ENCODE measurements at regions not wholly inside any gene's neighbourhood (a gene's known extent, or its start where the extent isn't known, plus 50 kb on each side); places are given as distances from the start of the nearest gene placed in this dataset.

DNA sequence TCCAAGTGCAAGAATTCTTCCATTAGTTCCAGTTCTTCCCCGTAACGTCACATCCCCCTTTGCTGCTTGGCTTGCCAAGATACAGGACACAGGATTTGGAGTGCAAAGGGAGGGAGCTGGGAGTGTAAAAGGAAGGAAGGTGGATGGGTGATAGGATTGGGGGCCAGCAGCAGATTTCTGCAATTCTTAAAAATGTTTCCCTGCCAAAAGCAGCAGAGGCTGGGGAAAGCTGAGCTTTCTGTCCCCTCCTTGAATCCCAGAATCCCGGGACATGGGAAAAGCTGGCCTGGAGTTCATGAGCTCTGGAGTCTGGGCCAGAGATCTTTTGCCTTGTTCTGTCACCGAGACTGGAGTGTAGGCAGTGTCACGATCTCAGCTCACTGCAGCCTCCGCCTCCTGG, 60.0 kb upstream of the EPB41L1 start:
- peak overlapping the region; percentile 76 to 82 for H3K4me3 ChIP-seq
- TF ChIP-seq, protein P1, sequence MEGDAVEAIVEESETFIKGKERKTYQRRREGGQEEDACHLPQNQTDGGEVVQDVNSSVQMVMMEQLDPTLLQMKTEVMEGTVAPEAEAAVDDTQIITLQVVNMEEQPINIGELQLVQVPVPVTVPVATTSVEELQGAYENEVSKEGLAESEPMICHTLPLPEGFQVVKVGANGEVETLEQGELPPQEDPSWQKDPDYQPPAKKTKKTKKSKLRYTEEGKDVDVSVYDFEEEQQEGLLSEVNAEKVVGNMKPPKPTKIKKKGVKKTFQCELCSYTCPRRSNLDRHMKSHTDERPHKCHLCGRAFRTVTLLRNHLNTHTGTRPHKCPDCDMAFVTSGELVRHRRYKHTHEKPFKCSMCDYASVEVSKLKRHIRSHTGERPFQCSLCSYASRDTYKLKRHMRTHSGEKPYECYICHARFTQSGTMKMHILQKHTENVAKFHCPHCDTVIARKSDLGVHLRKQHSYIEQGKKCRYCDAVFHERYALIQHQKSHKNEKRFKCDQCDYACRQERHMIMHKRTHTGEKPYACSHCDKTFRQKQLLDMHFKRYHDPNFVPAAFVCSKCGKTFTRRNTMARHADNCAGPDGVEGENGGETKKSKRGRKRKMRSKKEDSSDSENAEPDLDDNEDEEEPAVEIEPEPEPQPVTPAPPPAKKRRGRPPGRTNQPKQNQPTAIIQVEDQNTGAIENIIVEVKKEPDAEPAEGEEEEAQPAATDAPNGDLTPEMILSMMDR (IDR thresholded peaks at IDR 0.05), result no peak
- peaks cover 5 to 24% of the 10 kb centered on the region in 2 donors for H3K4me1 ChIP-seq
- no peak for DNase-seq (ENCODE audit: low spot score in 2 of 2)
- no peaks in the 10 kb centered on the region for H3K36me3 ChIP-seq
- intact Hi-C loops (cut with DNase I), result no loop called here
- peak overlapping the region; percentile 53 to 75 for H3K27ac ChIP-seq
- no peaks in the 10 kb centered on the region for H3K27me3 ChIP-seq
- H3K9me3 ChIP-seq, result no peaks in the 10 kb centered on the region

DNA sequence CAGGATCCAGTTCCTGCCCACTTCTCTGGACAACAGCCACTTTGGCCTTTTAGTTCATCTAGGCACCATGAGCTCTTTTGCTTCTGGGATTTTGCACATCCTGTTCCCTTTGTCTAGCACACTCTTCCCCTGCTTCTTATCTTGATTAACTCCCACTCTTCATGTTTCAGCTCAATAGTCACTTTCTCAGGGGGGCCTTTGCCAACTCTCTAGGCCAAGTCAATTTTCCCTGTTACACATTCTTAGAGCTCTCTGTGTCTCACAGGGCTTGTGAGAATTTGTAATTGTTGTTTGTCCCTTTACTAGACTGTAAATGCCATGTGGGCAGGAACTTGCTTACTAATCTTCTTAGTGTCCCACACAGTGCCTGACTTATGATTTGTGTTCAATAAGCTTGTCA, 58.1 kb upstream of the EPB41L1 start:
- TF ChIP-seq, protein P1 (IDR thresholded peaks at IDR 0.05), result no peak
- intact Hi-C loops (cut with DNase I), result no loop called here

GRCh38 chr20:36097337-36098151, 57.0 kb upstream of the EPB41L1 start:
- no peaks in the 10 kb centered on the region for H3K9me3 ChIP-seq
- intact Hi-C loops (cut with DNase I), result no loop called here
- TF ChIP-seq, protein P1 (IDR thresholded peaks at IDR 0.05), result no peak
- peak overlapping the region; percentile 40 to 68 for H3K27ac ChIP-seq
- no peak overlapping the region for H3K4me3 ChIP-seq
- no peaks in the 10 kb centered on the region for H3K27me3 ChIP-seq
- H3K36me3 ChIP-seq, result no peaks in the 10 kb centered on the region
- DNase-seq (ENCODE audit: low spot score in 2 of 2), result no peak
- H3K4me1 ChIP-seq, result peaks cover 0 to 24% of the 10 kb centered on the region in 2 donors

More for the DNA sequence above, 58.1 kb upstream of the EPB41L1 start:
- H3K27ac ChIP-seq, result peak overlapping the region in 1 of 2 donors; percentile 68
- H3K9me3 ChIP-seq, result no peaks in the 10 kb centered on the region
- H3K27me3 ChIP-seq, result no peaks in the 10 kb centered on the region
- H3K4me1 ChIP-seq, result peaks cover 5 to 24% of the 10 kb centered on the region in 2 donors
- H3K4me3 ChIP-seq, result no peak overlapping the region
- H3K36me3 ChIP-seq, result no peaks in the 10 kb centered on the region
- no peak for DNase-seq (ENCODE audit: low spot score in 2 of 2)

DNA sequence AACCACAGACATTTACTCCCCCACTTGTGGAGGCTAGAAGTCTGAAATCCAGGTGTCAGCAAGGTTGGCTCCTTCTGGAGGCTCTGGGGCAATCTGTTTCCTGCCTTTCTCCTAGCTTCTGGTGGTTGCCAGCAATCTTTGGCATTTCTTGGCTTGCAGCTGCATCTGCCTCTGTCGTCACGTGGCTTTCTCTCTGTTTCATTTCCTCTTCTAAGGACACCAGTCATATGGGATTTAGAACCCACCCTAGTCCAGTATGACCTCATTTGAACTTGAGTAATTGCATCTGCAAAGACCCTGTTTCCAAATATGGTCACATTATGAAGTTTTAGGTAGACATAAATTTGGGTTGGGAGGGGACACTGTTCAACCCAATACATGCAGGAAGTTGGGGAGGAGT, 56.2 kb upstream of the EPB41L1 start:
- Histone ChIP-seq H3K9me3 (no peaks in the 10 kb centered on the region), H3K4me3 (no peak overlapping the region), H3K27ac (peak overlapping the region; percentile 40 to 68), H3K4me1 (peaks cover 0 to 31% of the 10 kb centered on the region in 2 donors), H3K36me3 (no peaks in the 10 kb centered on the region), H3K27me3 (no peaks in the 10 kb centered on the region)
- DNase-seq (ENCODE audit: low spot score in 2 of 2), result peak; percentile 21 to 74
- TF ChIP-seq, protein P1 (IDR thresholded peaks at IDR 0.05), result no peak
- intact Hi-C loops (cut with DNase I), result no loop called here

DNA sequence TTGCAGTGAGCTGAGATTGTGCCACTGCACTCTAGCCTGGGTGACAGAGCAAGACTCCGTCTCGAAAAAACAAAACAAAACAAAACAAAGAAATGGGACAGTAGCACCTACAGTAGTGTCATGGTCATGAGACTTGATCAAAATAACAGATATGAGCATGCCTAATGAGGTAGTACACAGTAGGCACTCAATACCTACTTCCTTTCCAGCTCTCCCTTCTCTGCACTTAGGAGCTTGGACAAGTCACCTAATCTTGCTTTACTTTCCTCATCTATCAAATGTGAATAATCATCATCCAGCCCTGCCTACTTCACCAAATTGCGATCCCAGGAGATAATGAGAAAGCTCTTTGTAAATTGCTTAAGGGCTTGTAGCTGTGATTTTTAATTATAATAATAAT, 55.4 kb upstream of the EPB41L1 start:
- intact Hi-C loops (cut with DNase I), result no loop called here
- no peak overlapping the region for H3K4me3 ChIP-seq
- H3K9me3 ChIP-seq, result no peaks in the 10 kb centered on the region
- peak overlapping the region in 1 of 2 donors; percentile 38 for H3K27ac ChIP-seq
- DNase-seq (ENCODE audit: low spot score in 2 of 2), result no peak
- peaks cover 0 to 24% of the 10 kb centered on the region in 2 donors for H3K4me1 ChIP-seq
- no peaks in the 10 kb centered on the region for H3K36me3 ChIP-seq
- H3K27me3 ChIP-seq, result no peaks in the 10 kb centered on the region
- TF ChIP-seq, protein P1 (IDR thresholded peaks at IDR 0.05), result no peak
